Activated CD4-positive, alpha-beta T cell treated with anti-CD3 and anti-CD28 coated beads, Interleukin-2, amount 10 ng/mL, durations not matched to agents 7 days and 5 days (primary cell): ENCODE measurements at regions not wholly inside any gene's neighbourhood (a gene's known extent, or its start where the extent isn't known, plus 50 kb on each side); places are given as distances from the start of the nearest gene placed in this dataset.
A peak's percentile ranks its signal among the peaks of the same experiment; 100 is the strongest.

Experiments
- CTCF ChIA-PET: fragments of 350-600 bp; sonication (Branson Sonifier 250); formaldehyde crosslinking; loops from one replicate; lab custom pipeline; 2021; ENCODE audit warnings: antibody characterized with exemption; lab: Charles Lee
- POLR2A ChIA-PET: fragments of 350-600 bp; sonication (Branson Sonifier 250); formaldehyde crosslinking; loops from one replicate; lab custom pipeline; 2021; ENCODE audit warnings: antibody characterized with exemption; lab: Charles Lee
- DNase-seq: peaks from one replicate; pipeline ENCODE4 v3.0.0-alpha.2; 2020
- H3K27ac Mint-ChIP-seq: one replicate; pipeline ENCODE4 v1.8.0; 2021; ENCODE audit warnings: mild to moderate bottlenecking, moderate library complexity, mixed read lengths
- H3K27me3 Mint-ChIP-seq: one replicate; pipeline ENCODE4 v1.8.0; 2021; ENCODE audit warnings: mixed read lengths
- H3K36me3 Mint-ChIP-seq: one replicate; pipeline ENCODE4 v1.8.0; 2021; ENCODE audit warnings: low read depth, mixed read lengths
- H3K4me1 Mint-ChIP-seq: one replicate; pipeline ENCODE4 v1.8.0; 2021; ENCODE audit warnings: mixed read lengths
- H3K4me3 Mint-ChIP-seq: one replicate; pipeline ENCODE4 v1.8.0; 2021; ENCODE audit warnings: mild to moderate bottlenecking, moderate library complexity, mixed read lengths
- H3K9me3 Mint-ChIP-seq: one replicate; pipeline ENCODE4 v1.8.0; 2021; ENCODE audit warnings: mixed read lengths

DNA sequence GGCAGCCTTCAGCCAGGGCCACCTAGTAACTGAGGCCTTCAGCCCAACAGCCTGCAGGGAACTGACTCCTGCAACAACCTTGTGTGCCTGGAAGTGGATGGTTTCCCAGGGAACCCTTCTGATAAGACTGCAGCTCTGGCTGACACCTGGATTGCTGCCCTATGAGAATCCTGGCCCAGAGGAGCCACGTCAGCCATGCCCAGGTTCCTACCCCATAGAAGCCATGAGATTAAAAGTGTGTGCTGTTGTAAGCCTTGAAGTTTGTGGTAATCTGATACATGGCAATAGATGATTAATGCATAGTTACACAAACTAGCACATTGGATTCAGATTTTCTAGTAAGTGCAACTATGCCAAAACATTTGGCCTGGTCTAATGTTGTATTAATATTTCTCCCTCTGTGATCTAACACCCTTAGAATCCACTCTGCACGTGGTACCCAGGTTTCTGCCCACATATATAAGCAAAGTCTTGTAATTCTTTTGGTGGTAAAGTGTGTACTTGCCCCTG lies 64.8 kb upstream of the BEGAIN start:
- no peak overlapping the region for H3K27ac Mint-ChIP-seq
- CTCF ChIA-PET, result interaction anchor here (1.3 to 2.1 kb wide), 7 partner anchors 8 to 275 kb away, joined by 3 to 16 read pairs (median 6); no protein-coding TSS in a partner anchor
- H3K4me1 Mint-ChIP-seq, result no peaks in the 10 kb centered on the region
- peaks cover 24% of the 10 kb centered on the region for H3K27me3 Mint-ChIP-seq
- H3K9me3 Mint-ChIP-seq, result no peaks in the 10 kb centered on the region
- POLR2A ChIA-PET, result no interaction called here
- no peak for DNase-seq
- H3K36me3 Mint-ChIP-seq, result no peaks in the 10 kb centered on the region
- H3K4me3 Mint-ChIP-seq, result no peak overlapping the region

DNA sequence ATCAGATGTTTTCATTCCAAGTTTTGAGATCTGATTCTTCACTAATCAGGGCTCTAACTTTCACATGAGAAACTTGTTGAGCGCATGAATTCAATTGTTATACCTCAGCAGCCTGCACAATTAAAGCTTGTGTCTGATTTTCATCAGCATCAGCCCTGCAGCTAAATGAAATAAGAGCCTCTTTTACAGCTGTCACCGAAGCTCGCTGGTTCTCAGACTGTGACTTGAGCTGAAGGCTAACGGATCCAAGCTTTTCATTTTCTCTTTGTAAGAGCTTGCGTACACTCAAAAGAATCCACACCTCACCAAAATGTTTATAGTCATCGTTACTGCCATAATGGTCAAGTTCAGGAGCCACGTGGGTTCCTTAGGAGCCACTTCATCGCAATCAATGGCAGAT lies 65.5 kb upstream of the BEGAIN start:
- Mint-ChIP-seq H3K27me3 (peaks cover 21% of the 10 kb centered on the region), H3K4me1 (no peaks in the 10 kb centered on the region), H3K4me3 (no peak overlapping the region), H3K9me3 (no peaks in the 10 kb centered on the region), H3K27ac (no peak overlapping the region), H3K36me3 (no peaks in the 10 kb centered on the region)
- CTCF ChIA-PET, result interaction anchor here (0.6 to 2.1 kb wide), 12 partner anchors 9 to 275 kb away, joined by 3 to 16 read pairs (median 4); no protein-coding TSS in a partner anchor
- POLR2A ChIA-PET, result no interaction called here
- DNase-seq, result no peak

DNA sequence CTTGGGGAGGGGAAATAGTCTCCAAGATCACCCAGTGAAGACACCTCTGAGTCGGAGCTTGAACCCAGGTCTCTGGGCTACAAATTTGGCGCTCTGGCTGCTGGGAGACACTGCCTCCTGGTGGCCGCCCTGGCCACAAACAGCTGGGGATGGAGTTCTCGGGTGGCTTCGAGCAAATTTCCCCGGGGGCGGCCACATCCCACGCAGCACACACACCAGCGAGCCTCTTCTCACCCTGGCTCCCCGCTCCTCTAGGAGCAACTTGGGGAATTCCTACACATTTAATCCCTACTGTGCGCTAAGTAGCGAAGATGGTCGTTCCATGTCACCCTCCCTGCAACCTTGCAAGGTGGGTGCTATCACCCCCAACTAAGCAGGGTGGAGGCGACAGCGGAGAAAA lies 66.2 kb upstream of the BEGAIN start:
- POLR2A ChIA-PET, result interaction anchor here (0.7 kb wide), 1 partner anchor 10 kb away, joined by 3 read pairs; no protein-coding TSS in a partner anchor

DNA sequence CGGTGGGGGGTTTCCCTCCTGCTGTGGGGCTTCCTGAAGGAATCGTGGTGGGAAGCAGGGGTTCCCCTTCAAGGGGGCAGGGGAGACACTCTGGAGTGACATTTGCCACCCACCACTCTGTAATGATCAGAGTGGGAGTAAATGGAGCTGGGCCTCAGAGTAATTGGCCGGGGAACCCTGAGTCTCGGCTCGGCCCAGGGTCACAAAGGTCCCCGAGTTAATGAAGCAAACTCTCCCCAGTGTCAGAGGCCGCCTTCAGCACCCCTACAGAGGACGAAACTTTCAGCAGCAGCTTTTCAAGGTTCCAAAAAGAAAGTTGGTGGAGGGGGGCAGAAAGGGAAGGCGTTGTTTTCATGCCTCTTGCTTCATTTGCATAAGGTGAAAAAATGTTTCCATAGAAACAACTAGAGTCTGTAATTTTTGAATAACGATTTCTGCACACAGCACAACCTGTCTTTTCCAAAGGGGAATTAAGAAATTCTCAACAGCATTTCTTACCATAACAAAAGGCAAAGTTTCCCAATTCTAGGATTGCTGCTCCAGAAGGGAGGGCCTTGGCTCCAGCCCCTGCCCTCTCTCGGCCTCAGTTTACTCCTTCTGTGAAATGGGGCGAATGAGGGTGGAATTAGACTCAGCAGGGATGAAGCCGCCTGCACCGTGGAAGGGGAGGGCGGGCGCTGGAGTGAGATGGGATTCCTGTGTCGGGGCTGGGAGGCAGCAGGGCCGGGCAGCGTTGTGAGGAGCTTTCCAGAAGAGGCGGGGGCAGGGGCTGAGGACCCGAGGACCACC lies 67.0 kb upstream of the BEGAIN start:
- no peak for DNase-seq
- Mint-ChIP-seq H3K27ac (no peak overlapping the region), H3K4me1 (peaks cover 4% of the 10 kb centered on the region), H3K4me3 (no peak overlapping the region), H3K27me3 (peaks cover 21% of the 10 kb centered on the region), H3K36me3 (no peaks in the 10 kb centered on the region), H3K9me3 (no peaks in the 10 kb centered on the region)
- POLR2A ChIA-PET, result interaction anchor here (0.7 kb wide), 1 partner anchor 9 kb away, joined by 3 read pairs; no protein-coding TSS in a partner anchor
- CTCF ChIA-PET, result interaction anchor here (1.2 to 2.0 kb wide), 6 partner anchors 10 to 270 kb away, joined by 3 to 16 read pairs (median 6); no protein-coding TSS in a partner anchor

More for the DNA sequence above, 66.2 kb upstream of the BEGAIN start:
- Mint-ChIP-seq H3K4me1 (peaks cover 2% of the 10 kb centered on the region), H3K36me3 (no peaks in the 10 kb centered on the region), H3K27me3 (peaks cover 21% of the 10 kb centered on the region), H3K4me3 (no peak overlapping the region), H3K9me3 (no peaks in the 10 kb centered on the region), H3K27ac (no peak overlapping the region)
- peak; percentile 33 for DNase-seq
- CTCF ChIA-PET, result interaction anchor here (0.6 to 2.1 kb wide), 13 partner anchors 9 to 276 kb away, joined by 3 to 16 read pairs (median 4); no protein-coding TSS in a partner anchor

DNA sequence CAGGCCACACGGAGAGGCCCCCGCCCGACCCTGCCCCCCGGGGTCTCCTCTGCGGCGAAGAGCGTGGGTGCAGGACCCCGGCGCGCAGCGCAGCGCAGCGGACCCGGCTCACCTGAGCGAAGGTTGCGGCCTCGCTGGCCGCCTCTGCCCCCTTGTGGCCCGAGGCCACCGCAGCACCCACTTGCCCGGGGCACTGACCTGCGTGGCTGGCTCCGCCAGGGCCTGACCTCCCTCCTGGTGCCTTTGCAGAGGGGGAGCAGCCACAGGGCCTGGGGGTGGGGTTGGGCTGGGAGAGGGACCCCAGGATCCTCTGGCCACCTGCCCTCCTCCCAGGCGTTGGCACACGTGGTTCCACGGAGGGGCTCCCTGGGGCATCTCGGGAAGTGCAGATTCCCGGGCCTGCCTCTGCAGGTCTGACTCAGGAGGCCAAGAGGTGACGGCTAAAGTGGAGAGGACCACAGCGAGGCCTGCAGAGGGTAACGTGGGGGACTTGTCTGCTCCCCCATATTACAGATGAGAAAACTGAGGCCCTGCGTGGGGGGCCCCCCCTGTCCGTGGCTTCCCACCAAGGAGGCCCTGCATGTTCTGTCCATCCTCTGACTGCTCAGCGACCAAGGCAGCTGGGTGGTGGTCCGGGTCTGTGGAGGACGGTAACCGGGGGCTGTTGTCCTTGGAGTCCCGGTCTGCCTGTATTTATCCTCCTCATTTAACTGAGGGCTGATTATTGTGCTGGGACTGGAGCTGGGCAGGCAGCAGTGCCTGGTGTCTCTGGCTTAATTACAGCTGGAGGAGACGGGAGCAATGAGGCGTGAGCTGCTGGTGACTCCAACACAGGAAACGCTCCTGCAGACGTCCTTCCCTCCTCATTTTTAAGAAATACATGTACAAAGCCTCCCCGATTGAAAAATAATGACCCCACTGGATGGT lies 67.9 kb upstream of the BEGAIN start:
- Mint-ChIP-seq H3K36me3 (no peaks in the 10 kb centered on the region), H3K27ac (no peak overlapping the region), H3K27me3 (peaks cover 21% of the 10 kb centered on the region), H3K4me3 (no peak overlapping the region), H3K9me3 (no peaks in the 10 kb centered on the region), H3K4me1 (peaks cover 4% of the 10 kb centered on the region)
- CTCF ChIA-PET, result no interaction called here
- DNase-seq, result peak; percentile 51
- POLR2A ChIA-PET, result no interaction called here

- Mint-ChIP-seq H3K4me3 (no peak overlapping the region), H3K9me3 (no peaks in the 10 kb centered on the region), H3K36me3 (no peaks in the 10 kb centered on the region), H3K4me1 (peaks cover 4% of the 10 kb centered on the region), H3K27ac (no peak overlapping the region), H3K27me3 (peaks cover 16% of the 10 kb centered on the region)
- POLR2A ChIA-PET, result no interaction called here
- CTCF ChIA-PET, result interaction anchor here (0.5 kb wide), 1 partner anchor 245 kb away, joined by 3 read pairs; no protein-coding TSS in a partner anchor
- DNase-seq, result no peak
Measured at GRCh38 chr14:100655741-100656085, 68.5 kb upstream of the BEGAIN start.

- POLR2A ChIA-PET, result no interaction called here
- no peak overlapping the region for H3K4me3 Mint-ChIP-seq
Measured at GRCh38 chr14:100656996-100657395, 69.7 kb upstream of the DLK1 start.

DNA sequence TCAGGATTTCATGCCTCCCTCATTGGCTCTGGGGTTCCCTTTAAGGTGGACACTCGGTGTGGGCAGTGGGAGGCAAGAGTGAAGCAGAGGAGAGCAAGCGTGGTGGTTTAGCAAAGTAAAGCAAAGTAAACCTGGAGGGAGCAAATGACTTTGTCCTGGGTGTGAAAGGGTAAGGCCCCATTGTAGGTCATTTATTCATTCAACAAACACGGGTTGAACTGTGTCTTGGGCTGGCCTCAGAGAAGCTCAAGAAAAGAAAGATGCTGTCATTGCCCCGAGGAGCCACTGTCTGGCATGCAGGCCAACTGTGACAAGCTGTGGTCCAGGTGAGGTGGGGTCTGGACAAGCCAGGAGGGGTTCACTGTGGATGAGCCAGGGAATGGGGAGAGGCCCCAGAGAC lies 68.9 kb upstream of the DLK1 start:
- peaks cover 4% of the 10 kb centered on the region for H3K4me1 Mint-ChIP-seq
- CTCF ChIA-PET, result interaction anchor here (1.9 kb wide), 1 partner anchor 12 kb away, joined by 7 read pairs; no protein-coding TSS in a partner anchor
- no peaks in the 10 kb centered on the region for H3K9me3 Mint-ChIP-seq
- H3K4me3 Mint-ChIP-seq, result no peak overlapping the region
- DNase-seq, result no peak
- peaks cover 16% of the 10 kb centered on the region for H3K27me3 Mint-ChIP-seq
- H3K27ac Mint-ChIP-seq, result no peak overlapping the region
- POLR2A ChIA-PET, result no interaction called here
- H3K36me3 Mint-ChIP-seq, result no peaks in the 10 kb centered on the region

More at GRCh38 chr14:100656996-100657395, 69.7 kb upstream of the DLK1 start:
- H3K27ac Mint-ChIP-seq, result no peak overlapping the region
- peaks cover 4% of the 10 kb centered on the region for H3K4me1 Mint-ChIP-seq
- no peak for DNase-seq
- CTCF ChIA-PET, result interaction anchor here (1.9 kb wide), 1 partner anchor 11 kb away, joined by 7 read pairs; no protein-coding TSS in a partner anchor
- H3K36me3 Mint-ChIP-seq, result no peaks in the 10 kb centered on the region
- H3K27me3 Mint-ChIP-seq, result peaks cover 16% of the 10 kb centered on the region
- no peaks in the 10 kb centered on the region for H3K9me3 Mint-ChIP-seq

DNA sequence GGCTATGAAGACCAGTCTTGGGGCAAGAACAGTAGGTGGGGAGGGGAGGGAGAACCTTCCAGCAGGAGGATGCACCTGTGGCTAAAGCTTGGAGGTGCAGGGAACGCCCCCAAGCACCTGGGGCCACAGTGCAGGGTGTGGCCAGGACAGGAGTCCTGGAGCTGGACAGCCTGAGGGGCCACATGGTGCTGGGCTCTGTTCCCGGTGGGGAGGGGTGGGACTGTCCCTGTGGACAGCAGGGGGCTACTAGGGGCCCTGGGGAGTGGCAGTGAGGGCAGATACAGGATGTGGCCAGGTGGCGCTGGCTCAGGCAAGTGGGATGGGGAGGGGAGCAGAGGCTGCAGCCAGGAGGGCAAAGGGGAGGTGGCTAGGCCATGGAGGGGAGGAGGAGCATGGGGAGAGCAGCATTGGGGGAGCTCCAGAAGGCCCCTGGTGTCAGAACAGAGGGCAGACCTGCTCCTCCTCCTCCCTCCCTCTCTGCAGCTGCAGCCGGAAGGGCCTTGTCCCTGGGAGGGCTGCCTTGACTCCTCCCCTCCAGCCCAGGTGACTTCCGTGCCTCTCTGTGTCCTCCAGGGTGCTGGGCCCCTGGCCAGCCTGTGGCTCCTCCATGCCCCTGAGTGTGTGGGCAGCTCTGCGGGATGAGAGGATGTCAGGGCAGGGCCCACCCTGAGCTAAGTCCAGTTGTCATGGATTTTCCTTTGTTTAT lies 68.4 kb upstream of the DLK1 start:
- ChIA-PET POLR2A (no interaction called here), CTCF (interaction anchor here (1.9 kb wide), 1 partner anchor 13 kb away, joined by 7 read pairs; no protein-coding TSS in a partner anchor)
- Mint-ChIP-seq H3K4me3 (no peak overlapping the region), H3K27ac (no peak overlapping the region), H3K9me3 (no peaks in the 10 kb centered on the region), H3K36me3 (no peaks in the 10 kb centered on the region), H3K27me3 (peaks cover 16% of the 10 kb centered on the region), H3K4me1 (peaks cover 7% of the 10 kb centered on the region)
- DNase-seq, result no peak

GRCh38 chr14:100659345-100660001 lies 67.2 kb upstream of the DLK1 start:
- POLR2A ChIA-PET, result no interaction called here
- CTCF ChIA-PET, result no interaction called here
- H3K4me3 Mint-ChIP-seq, result no peak overlapping the region
- H3K4me1 Mint-ChIP-seq, result peaks cover 7% of the 10 kb centered on the region
- no peak for DNase-seq
- no peaks in the 10 kb centered on the region for H3K9me3 Mint-ChIP-seq
- H3K27ac Mint-ChIP-seq, result no peak overlapping the region
- peaks cover 9% of the 10 kb centered on the region for H3K27me3 Mint-ChIP-seq
- H3K36me3 Mint-ChIP-seq, result no peaks in the 10 kb centered on the region

DNA sequence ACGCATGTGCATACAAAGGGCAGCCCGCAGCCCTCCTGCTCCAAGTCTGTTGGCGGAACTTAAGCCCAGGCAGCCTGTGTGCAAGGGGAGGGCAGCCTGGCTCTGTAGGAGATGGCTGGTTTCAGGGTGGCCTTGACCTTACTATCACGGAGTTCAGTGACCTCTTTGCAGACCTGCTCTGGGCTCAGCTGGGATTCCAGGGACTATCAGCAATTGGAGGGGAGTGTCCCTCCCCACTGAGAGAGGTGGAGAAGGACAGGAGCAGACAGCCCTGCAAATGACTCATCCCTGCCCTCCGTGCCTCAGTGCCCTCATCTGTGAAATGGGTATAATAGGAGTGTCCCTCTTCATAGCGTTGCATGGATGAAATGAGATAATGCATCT lies 66.2 kb upstream of the DLK1 start:
- H3K9me3 Mint-ChIP-seq, result no peaks in the 10 kb centered on the region
- no peaks in the 10 kb centered on the region for H3K36me3 Mint-ChIP-seq
- H3K4me1 Mint-ChIP-seq, result peaks cover 7% of the 10 kb centered on the region
- POLR2A ChIA-PET, result no interaction called here
- H3K4me3 Mint-ChIP-seq, result no peak overlapping the region
- DNase-seq, result no peak
- no peak overlapping the region for H3K27ac Mint-ChIP-seq
- CTCF ChIA-PET, result interaction anchor here (1.3 kb wide), 1 partner anchor 15 kb away, joined by 5 read pairs; no protein-coding TSS in a partner anchor
- H3K27me3 Mint-ChIP-seq, result peaks cover 9% of the 10 kb centered on the region
